Neural progenitor cell (in vitro differentiated cells): ENCODE measurements at regions not wholly inside any gene's neighbourhood (a gene's known extent, or its start where the extent isn't known, plus 50 kb on each side); places are given as distances from the start of the nearest gene placed in this dataset.

Source experiments
- DNase-seq: peaks from one replicate; pipeline ENCODE4 v3.0.0-alpha.2; 2016; ENCODE audit warnings: low spot score
- H2AFZ ChIP-seq: fragments of 200-600 bp; sonication (generic); replicated peaks from 2 replicates; pipeline ENCODE4 v1.6.1; 2016; ENCODE audit warnings: antibody characterized with exemption
- H3F3A ChIP-seq: fragments of 200-600 bp; sonication (generic); 2 replicates; pipeline ENCODE4 v1.6.1; 2016; ENCODE audit warnings: antibody characterized with exemption, low read depth
- H3K27ac ChIP-seq: fragments of 200-600 bp; sonication (generic); 2 replicates; pipeline ENCODE4 v1.5.1; 2016; ENCODE audit warnings: mild to moderate bottlenecking
- H3K27me3 ChIP-seq: fragments of 200-600 bp; sonication (generic); 2 replicates; pipeline ENCODE4 v1.6.1; 2016; ENCODE audit warnings: mild to moderate bottlenecking, moderate library complexity
- H3K36me3 ChIP-seq: fragments of 200-600 bp; sonication (generic); 2 replicates; pipeline ENCODE4 v1.5.1; 2016
- H3K4me1 ChIP-seq: fragments of 200-600 bp; sonication (generic); 2 replicates; pipeline ENCODE4 v1.6.1; 2016; ENCODE audit warnings: mixed run types
- H3K4me2 ChIP-seq: fragments of 200-600 bp; sonication (generic); 2 replicates; pipeline ENCODE4 v1.6.1; 2016
- H3K4me3 ChIP-seq: fragments of 200-600 bp; sonication (generic); 2 replicates; pipeline ENCODE4 v1.5.1; 2016
- H3K79me2 ChIP-seq: fragments of 200-600 bp; sonication (generic); 2 replicates; pipeline ENCODE4 v1.6.1; 2016; ENCODE audit warnings: low read depth
- H3K9ac ChIP-seq: fragments of 200-600 bp; sonication (generic); 2 replicates; pipeline ENCODE4 v1.6.1; 2016
- H3K9me3 ChIP-seq: fragments of 200-600 bp; sonication (generic); 2 replicates; pipeline ENCODE4 v1.5.1; 2016; ENCODE audit warnings: low read depth
- H4K20me1 ChIP-seq: fragments of 200-600 bp; sonication (generic); 2 replicates; pipeline ENCODE4 v1.6.1; 2016; ENCODE audit warnings: low read depth
- H3K27ac Mint-ChIP-seq: 3 replicates; pipeline ENCODE4 v1.8.0; 2021; ENCODE audit warnings: mixed read lengths
- H3K27me3 Mint-ChIP-seq: 2 replicates; pipeline ENCODE4 v1.8.0; 2022; ENCODE audit warnings: low read depth, mild to moderate bottlenecking, inconsistent platforms, moderate library complexity, mixed read lengths; ENCODE audit not compliant: insufficient read depth
- H3K36me3 Mint-ChIP-seq: 3 replicates; pipeline ENCODE4 v1.8.0; 2021; ENCODE audit warnings: mixed read lengths
- H3K4me1 Mint-ChIP-seq: 3 replicates; pipeline ENCODE4 v1.8.0; 2021; ENCODE audit warnings: mixed read lengths
- H3K4me3 Mint-ChIP-seq: 3 replicates; pipeline ENCODE4 v1.8.0; 2021; ENCODE audit warnings: mild to moderate bottlenecking, moderate library complexity, mixed read lengths
- H3K9me3 Mint-ChIP-seq: 3 replicates; pipeline ENCODE4 v1.8.0; 2020; ENCODE audit warnings: mixed read lengths
- CTCF ChIP-seq: fragments of 200-600 bp; sonication (generic); IDR thresholded peaks from 2 replicates; pipeline ENCODE4 v1.5.1; 2017; ENCODE audit warnings: antibody characterized with exemption, mild to moderate bottlenecking
- EZH2 ChIP-seq: fragments of 200-600 bp; sonication (generic); IDR thresholded peaks from 2 replicates; pipeline ENCODE4 v1.6.1; 2017; ENCODE audit warnings: antibody characterized with exemption, mild to moderate bottlenecking, moderate library complexity
- EZH2phosphoT487 ChIP-seq: fragments of 200-600 bp; sonication (generic); IDR thresholded peaks from 2 replicates; pipeline ENCODE4 v1.6.1; 2017; ENCODE audit warnings: antibody characterized with exemption

- no peak overlapping the region for H3K4me3 Mint-ChIP-seq
- Histone ChIP-seq H3K27ac (no peak overlapping the region), H3K27me3 (no peaks in the 10 kb centered on the region), H3K9me3 (no peaks in the 10 kb centered on the region), H3F3A (no peaks in the 10 kb centered on the region), H3K79me2 (no peaks in the 10 kb centered on the region), H3K4me2 (no peak overlapping the region), H4K20me1 (no peaks in the 10 kb centered on the region), H3K36me3 (no peaks in the 10 kb centered on the region), H3K9ac (no peak overlapping the region), H3K4me1 (no peaks in the 10 kb centered on the region), H2AFZ (no peak overlapping the region), H3K4me3 (no peak overlapping the region)
- H3K27ac Mint-ChIP-seq = no peak overlapping the region
- H3K36me3 Mint-ChIP-seq = no peaks in the 10 kb centered on the region
- peaks cover 2% of the 10 kb centered on the region for H3K9me3 Mint-ChIP-seq
- H3K27me3 Mint-ChIP-seq = no peaks in the 10 kb centered on the region
- DNase-seq = no peak
- H3K4me1 Mint-ChIP-seq = peaks cover 3% of the 10 kb centered on the region
- TF ChIP-seq EZH2phosphoT487 (no peak), CTCF (no peak), EZH2 (no peak)
These were observed 143.2 kb upstream of the ASIC2 start for GRCh38 chr17:33436321-33436720.

- H3K36me3 Mint-ChIP-seq = no peaks in the 10 kb centered on the region
- H3K4me3 ChIP-seq = no peak overlapping the region
- H3K36me3 ChIP-seq = no peaks in the 10 kb centered on the region
- H3K27ac ChIP-seq = no peak overlapping the region
- no peak overlapping the region for H3K9ac ChIP-seq
- DNase-seq = no peak
- no peaks in the 10 kb centered on the region for H3K79me2 ChIP-seq
- no peak overlapping the region for H3K4me2 ChIP-seq
- H3K4me3 Mint-ChIP-seq = no peak overlapping the region
- no peaks in the 10 kb centered on the region for H3K9me3 ChIP-seq
- H3K9me3 Mint-ChIP-seq = peaks cover 9% of the 10 kb centered on the region
- H3K4me1 Mint-ChIP-seq = peaks cover 3% of the 10 kb centered on the region
- H3K27me3 ChIP-seq = no peaks in the 10 kb centered on the region
- no peak overlapping the region for H2AFZ ChIP-seq
- no peaks in the 10 kb centered on the region for H4K20me1 ChIP-seq
- H3F3A ChIP-seq = no peaks in the 10 kb centered on the region
- H3K4me1 ChIP-seq = no peaks in the 10 kb centered on the region
- H3K27ac Mint-ChIP-seq = no peak overlapping the region
- TF ChIP-seq EZH2 (no peak), EZH2phosphoT487 (no peak), CTCF (no peak)
- no peaks in the 10 kb centered on the region for H3K27me3 Mint-ChIP-seq
These were observed 145.0 kb upstream of the ASIC2 start for GRCh38 chr17:33438139-33438538.

- Histone ChIP-seq H3K27me3 (no peaks in the 10 kb centered on the region), H3K4me1 (no peaks in the 10 kb centered on the region), H3K9ac (no peak overlapping the region), H4K20me1 (no peaks in the 10 kb centered on the region), H2AFZ (no peak overlapping the region), H3K36me3 (no peaks in the 10 kb centered on the region), H3K27ac (no peak overlapping the region), H3K79me2 (no peaks in the 10 kb centered on the region), H3K4me3 (no peak overlapping the region), H3F3A (no peaks in the 10 kb centered on the region), H3K9me3 (no peaks in the 10 kb centered on the region), H3K4me2 (no peak overlapping the region)
- TF ChIP-seq CTCF (no peak), EZH2phosphoT487 (no peak), EZH2 (no peak)
- H3K4me1 Mint-ChIP-seq = peaks cover 3% of the 10 kb centered on the region
- no peak overlapping the region for H3K27ac Mint-ChIP-seq
- no peaks in the 10 kb centered on the region for H3K36me3 Mint-ChIP-seq
- no peaks in the 10 kb centered on the region for H3K27me3 Mint-ChIP-seq
- H3K4me3 Mint-ChIP-seq = no peak overlapping the region
- H3K9me3 Mint-ChIP-seq = peaks cover 9% of the 10 kb centered on the region
- no peak for DNase-seq
These were observed 145.5 kb upstream of the ASIC2 start for GRCh38 chr17:33438578-33438977.

GRCh38 chr17:33442320-33442719 is 149.2 kb upstream of the ASIC2 start:
- no peak for DNase-seq
- no peak for TF ChIP-seq EZH2
- no peak for TF ChIP-seq CTCF
- no peak for TF ChIP-seq EZH2phosphoT487
- Mint-ChIP-seq H3K27me3 (no peaks in the 10 kb centered on the region), H3K9me3 (peaks cover 7% of the 10 kb centered on the region), H3K36me3 (no peaks in the 10 kb centered on the region), H3K27ac (no peak overlapping the region), H3K4me3 (no peak overlapping the region), H3K4me1 (no peaks in the 10 kb centered on the region)
- Histone ChIP-seq H3K27me3 (no peaks in the 10 kb centered on the region), H3K4me3 (no peak overlapping the region), H3K9ac (no peak overlapping the region), H3K4me1 (no peaks in the 10 kb centered on the region), H3F3A (no peaks in the 10 kb centered on the region), H3K27ac (no peak overlapping the region), H4K20me1 (no peaks in the 10 kb centered on the region), H3K9me3 (no peaks in the 10 kb centered on the region), H3K4me2 (no peak overlapping the region), H3K79me2 (no peaks in the 10 kb centered on the region), H2AFZ (no peak overlapping the region), H3K36me3 (no peaks in the 10 kb centered on the region)
